Sigmoid colon (tissue), 4 donors: ENCODE measurements at regions not wholly inside any gene's neighbourhood (a gene's known extent, or its start where the extent isn't known, plus 50 kb on each side); places are given as distances from the start of the nearest gene placed in this dataset.

Source experiments
- EP300 ChIP-seq, 4 donors: sonication (generic); formaldehyde crosslinking; IDR thresholded peaks; one replicate each; pipeline ENCODE4 v1.6.1; 2017; ENCODE audit warnings: antibody characterized with exemption in 4 of 4
- POLR2A ChIP-seq, 2 donors: fragments of 450-650 bp; IDR thresholded peaks; one replicate each; pipeline ENCODE4 v1.6.1; 2016; ENCODE audit warnings: antibody characterized with exemption in 2 of 2, mild to moderate bottlenecking in 2 of 2, moderate library complexity in 2 of 2
- POLR2AphosphoS5 ChIP-seq, 4 donors: sonication (generic); formaldehyde crosslinking; IDR thresholded peaks; one replicate each; pipeline ENCODE4 v1.6.1; 2017; ENCODE audit warnings: antibody characterized with exemption in 4 of 4
- TF ChIP-seq, protein P1 (sequence below), 4 experiments: fragments of 450-650 bp in 3 of 4; fragments of 200-600 bp in 1 of 4; IDR thresholded peaks; one replicate each; pipeline ENCODE4 v1.5.1; 2016 to 2019; ENCODE audit warnings: antibody characterized with exemption in 4 of 4, mild to moderate bottlenecking in 3 of 4, moderate library complexity in 2 of 4

DNA sequence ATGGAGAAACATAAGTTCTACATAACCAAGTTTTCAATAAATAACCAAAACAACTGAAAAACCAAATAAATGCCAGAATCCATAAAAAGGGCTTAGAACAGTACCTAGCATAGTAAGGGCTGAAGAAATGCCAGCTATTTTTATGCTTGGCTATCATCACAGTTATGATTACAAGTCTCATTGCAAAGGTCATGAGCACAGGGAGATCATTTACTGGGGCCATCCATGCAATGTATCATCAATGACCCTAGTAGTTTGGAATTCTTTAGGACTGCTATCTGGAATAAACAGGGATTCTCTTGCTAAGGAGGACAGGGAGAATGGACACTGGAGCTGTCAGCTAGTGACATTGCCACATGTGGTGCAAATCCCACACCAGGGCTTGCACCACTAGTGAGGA, 92.5 kb upstream of the NAP1L1 start:
- TF ChIP-seq, protein P1, sequence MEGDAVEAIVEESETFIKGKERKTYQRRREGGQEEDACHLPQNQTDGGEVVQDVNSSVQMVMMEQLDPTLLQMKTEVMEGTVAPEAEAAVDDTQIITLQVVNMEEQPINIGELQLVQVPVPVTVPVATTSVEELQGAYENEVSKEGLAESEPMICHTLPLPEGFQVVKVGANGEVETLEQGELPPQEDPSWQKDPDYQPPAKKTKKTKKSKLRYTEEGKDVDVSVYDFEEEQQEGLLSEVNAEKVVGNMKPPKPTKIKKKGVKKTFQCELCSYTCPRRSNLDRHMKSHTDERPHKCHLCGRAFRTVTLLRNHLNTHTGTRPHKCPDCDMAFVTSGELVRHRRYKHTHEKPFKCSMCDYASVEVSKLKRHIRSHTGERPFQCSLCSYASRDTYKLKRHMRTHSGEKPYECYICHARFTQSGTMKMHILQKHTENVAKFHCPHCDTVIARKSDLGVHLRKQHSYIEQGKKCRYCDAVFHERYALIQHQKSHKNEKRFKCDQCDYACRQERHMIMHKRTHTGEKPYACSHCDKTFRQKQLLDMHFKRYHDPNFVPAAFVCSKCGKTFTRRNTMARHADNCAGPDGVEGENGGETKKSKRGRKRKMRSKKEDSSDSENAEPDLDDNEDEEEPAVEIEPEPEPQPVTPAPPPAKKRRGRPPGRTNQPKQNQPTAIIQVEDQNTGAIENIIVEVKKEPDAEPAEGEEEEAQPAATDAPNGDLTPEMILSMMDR (IDR thresholded peaks at IDR 0.05), result no peak
- TF ChIP-seq POLR2A (IDR thresholded peaks at IDR 0.05) (no peak), POLR2AphosphoS5 (IDR thresholded peaks at IDR 0.05) (no peak), EP300 (IDR thresholded peaks at IDR 0.05) (no peak)
